ENCODE measurements at regions not wholly inside any gene's neighbourhood (a gene's known extent, or its start where the extent isn't known, plus 50 kb on each side); places are given as distances from the start of the nearest gene placed in this dataset.

GRCh38 chr3:23644099-23644498 lies 161.7 kb upstream of the UBE2E1 start:
- Histone ChIP-seq H3K36me3 (no peaks in the 10 kb centered on the region), H3K27ac (no peak overlapping the region), H3K4me3 (no peak overlapping the region), H3K27me3 (no peaks in the 10 kb centered on the region), H3K9me3 (no peaks in the 10 kb centered on the region), H3K4me1 (no peaks in the 10 kb centered on the region)
- DNase-seq, result no peak
- TF ChIP-seq CTCF (IDR thresholded peaks at IDR 0.05) (no peak), POLR2AphosphoS5 (IDR thresholded peaks at IDR 0.05) (no peak), POLR2A (IDR thresholded peaks at IDR 0.05) (no peak), EP300 (IDR thresholded peaks at IDR 0.05) (no peak)
- 93 to 96% (median 96%) methylated on average over 5 of the region's 5 CpGs for WGBS, 5 donors
- intact Hi-C loops (cut with DNase I; ENCODE audit: low total_unique reads), result no loop called here

- 88 to 97% (median 97%) methylated on average over 3 of the region's 3 CpGs for WGBS, 5 donors
These were observed 161.1 kb upstream of the UBE2E1 start for GRCh38 chr3:23644676-23645075.

GRCh38 chr3:23645533-23646183 lies 160.1 kb upstream of the UBE2E1 start:
- no peaks in the 10 kb centered on the region for H3K27me3 ChIP-seq
- intact Hi-C loops (cut with DNase I; ENCODE audit: low total_unique reads), result no loop called here
- TF ChIP-seq CTCF (IDR thresholded peaks at IDR 0.05), result no peak
- TF ChIP-seq POLR2AphosphoS5 (IDR thresholded peaks at IDR 0.05), result no peak
- TF ChIP-seq POLR2A (IDR thresholded peaks at IDR 0.05), result no peak
- TF ChIP-seq EP300 (IDR thresholded peaks at IDR 0.05), result no peak
- H3K36me3 ChIP-seq, result no peaks in the 10 kb centered on the region
- H3K4me3 ChIP-seq, result no peak overlapping the region
- no peak for DNase-seq
- no peak overlapping the region for H3K27ac ChIP-seq
- H3K9me3 ChIP-seq, result no peaks in the 10 kb centered on the region
- H3K4me1 ChIP-seq, result peaks cover 0 to 3% (median 0%) of the 10 kb centered on the region in 4 donors
- 83 to 89% (median 87%) methylated on average over 9 of the region's 9 CpGs for WGBS, 5 donors

More at GRCh38 chr3:23644676-23645075, 161.1 kb upstream of the UBE2E1 start:
- H3K4me3 ChIP-seq, result no peak overlapping the region
- no peaks in the 10 kb centered on the region for H3K4me1 ChIP-seq
- TF ChIP-seq EP300 (IDR thresholded peaks at IDR 0.05) (no peak), CTCF (IDR thresholded peaks at IDR 0.05) (no peak), POLR2A (IDR thresholded peaks at IDR 0.05) (no peak), POLR2AphosphoS5 (IDR thresholded peaks at IDR 0.05) (no peak)
- no peak for DNase-seq
- intact Hi-C loops (cut with DNase I; ENCODE audit: low total_unique reads), result no loop called here
- no peak overlapping the region for H3K27ac ChIP-seq
- no peaks in the 10 kb centered on the region for H3K27me3 ChIP-seq
- H3K9me3 ChIP-seq, result no peaks in the 10 kb centered on the region
- H3K36me3 ChIP-seq, result no peaks in the 10 kb centered on the region

GRCh38 chr3:23646184-23646920 lies 159.4 kb upstream of the UBE2E1 start:
- H3K9me3 ChIP-seq, result no peaks in the 10 kb centered on the region
- no peaks in the 10 kb centered on the region for H3K27me3 ChIP-seq
- intact Hi-C loops (cut with DNase I; ENCODE audit: low total_unique reads), result no loop called here
- H3K27ac ChIP-seq, result no peak overlapping the region
- peaks cover 0 to 6% (median 0%) of the 10 kb centered on the region in 4 donors for H3K4me1 ChIP-seq
- WGBS, 5 donors, result 49 to 60% (median 51%) methylated on average over 8 of the region's 8 CpGs
- no peak for TF ChIP-seq EP300 (IDR thresholded peaks at IDR 0.05)
- TF ChIP-seq CTCF (IDR thresholded peaks at IDR 0.05), result no peak
- TF ChIP-seq POLR2AphosphoS5 (IDR thresholded peaks at IDR 0.05), result no peak
- no peak for TF ChIP-seq POLR2A (IDR thresholded peaks at IDR 0.05)
- no peaks in the 10 kb centered on the region for H3K36me3 ChIP-seq
- no peak for DNase-seq
- no peak overlapping the region for H3K4me3 ChIP-seq
